Right atrium auricular region (tissue), 2 donors: ENCODE measurements at regions not wholly inside any gene's neighbourhood (a gene's known extent, or its start where the extent isn't known, plus 50 kb on each side); places are given as distances from the start of the nearest gene placed in this dataset.

Experiments used
- DNase-seq: peaks from one replicate; pipeline ENCODE4 v3.0.0-alpha.2; 2019; ENCODE audit warnings: low spot score
- H3K27ac ChIP-seq, 2 donors: fragments of 200-600 bp; sonication (generic); 1 replicate in 1 of 2; 2 replicates in 1 of 2; pipeline ENCODE4 v1.5.1; 2016 to 2019
- H3K27me3 ChIP-seq, 2 donors: fragments of 200-600 bp; sonication (generic); one replicate each; pipeline versions ENCODE4 v1.5.1 to v1.6.0; 2017 to 2019
- H3K36me3 ChIP-seq: fragments of 200-600 bp; sonication (generic); one replicate; pipeline ENCODE4 v1.5.1; 2016
- H3K4me1 ChIP-seq, 2 donors: fragments of 200-600 bp; sonication (generic); one replicate each; pipeline versions ENCODE4 v1.5.1 to v1.6.0; 2017 to 2019
- H3K4me3 ChIP-seq, 2 donors: fragments of 200-600 bp; sonication (generic); 1 replicate in 1 of 2; 2 replicates in 1 of 2; pipeline ENCODE4 v1.5.1; 2017 to 2019; ENCODE audit warnings: mild to moderate bottlenecking in 1 of 2, moderate library complexity in 1 of 2
- H3K9me3 ChIP-seq, 2 donors: fragments of 200-600 bp; sonication (generic); one replicate each; pipeline ENCODE4 v1.5.1; 2019
- TF ChIP-seq, protein P1 (sequence below), 2 donors: fragments of 200-600 bp; sonication (generic); IDR thresholded peaks; one replicate each; pipeline ENCODE4 v1.5.1; 2019; ENCODE audit warnings: antibody characterized with exemption in 2 of 2

DNA sequence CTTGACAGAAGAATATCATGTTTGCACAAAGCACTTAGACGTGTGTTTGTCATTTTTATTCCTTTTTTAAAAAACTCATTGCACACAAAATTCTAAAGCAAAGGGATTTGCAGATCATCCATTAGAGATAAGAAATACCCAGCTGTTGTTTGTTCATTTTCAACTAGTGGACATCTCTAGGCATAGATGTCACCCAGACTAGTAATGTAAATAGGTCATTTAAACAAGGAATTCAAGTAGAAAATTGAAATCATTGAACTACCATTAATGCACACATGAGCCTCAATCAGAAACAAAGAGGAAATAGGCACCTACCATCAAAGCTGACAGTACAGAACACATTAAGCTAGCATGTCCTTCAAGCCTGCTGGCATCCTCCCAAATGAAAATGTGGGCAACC lies 107.3 kb downstream of the OR2K2 start:
- peaks cover 0 to 2% of the 10 kb centered on the region in 2 donors for H3K9me3 ChIP-seq
- H3K4me1 ChIP-seq = no peaks in the 10 kb centered on the region
- H3K27me3 ChIP-seq = no peaks in the 10 kb centered on the region
- no peak for DNase-seq
- H3K4me3 ChIP-seq = no peak overlapping the region
- no peak overlapping the region for H3K27ac ChIP-seq
- no peaks in the 10 kb centered on the region for H3K36me3 ChIP-seq
- TF ChIP-seq, protein P1, sequence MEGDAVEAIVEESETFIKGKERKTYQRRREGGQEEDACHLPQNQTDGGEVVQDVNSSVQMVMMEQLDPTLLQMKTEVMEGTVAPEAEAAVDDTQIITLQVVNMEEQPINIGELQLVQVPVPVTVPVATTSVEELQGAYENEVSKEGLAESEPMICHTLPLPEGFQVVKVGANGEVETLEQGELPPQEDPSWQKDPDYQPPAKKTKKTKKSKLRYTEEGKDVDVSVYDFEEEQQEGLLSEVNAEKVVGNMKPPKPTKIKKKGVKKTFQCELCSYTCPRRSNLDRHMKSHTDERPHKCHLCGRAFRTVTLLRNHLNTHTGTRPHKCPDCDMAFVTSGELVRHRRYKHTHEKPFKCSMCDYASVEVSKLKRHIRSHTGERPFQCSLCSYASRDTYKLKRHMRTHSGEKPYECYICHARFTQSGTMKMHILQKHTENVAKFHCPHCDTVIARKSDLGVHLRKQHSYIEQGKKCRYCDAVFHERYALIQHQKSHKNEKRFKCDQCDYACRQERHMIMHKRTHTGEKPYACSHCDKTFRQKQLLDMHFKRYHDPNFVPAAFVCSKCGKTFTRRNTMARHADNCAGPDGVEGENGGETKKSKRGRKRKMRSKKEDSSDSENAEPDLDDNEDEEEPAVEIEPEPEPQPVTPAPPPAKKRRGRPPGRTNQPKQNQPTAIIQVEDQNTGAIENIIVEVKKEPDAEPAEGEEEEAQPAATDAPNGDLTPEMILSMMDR (IDR thresholded peaks at IDR 0.05) = no peak

DNA sequence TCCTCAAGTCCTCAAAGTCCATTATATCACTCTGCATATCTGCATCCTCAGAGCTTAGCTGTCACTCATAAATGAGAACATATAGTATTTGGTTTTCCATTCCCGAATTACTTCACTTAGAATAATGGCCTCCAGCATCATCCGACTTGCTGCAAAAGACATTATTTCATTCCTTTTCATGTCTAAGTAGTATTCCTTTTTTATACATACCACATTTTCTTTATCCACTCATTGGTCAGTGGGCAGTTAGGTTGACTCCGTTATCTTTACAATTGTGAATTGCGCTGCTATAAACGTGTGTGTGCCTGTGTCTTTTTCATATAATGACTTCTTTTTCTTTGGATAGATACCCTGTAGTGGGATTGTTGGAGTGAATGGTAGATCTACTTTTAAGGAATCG lies 117.2 kb downstream of the OR2K2 start:
- peaks cover 0 to 14% of the 10 kb centered on the region in 2 donors for H3K9me3 ChIP-seq
- H3K27ac ChIP-seq = no peak overlapping the region
- no peaks in the 10 kb centered on the region for H3K27me3 ChIP-seq
- no peaks in the 10 kb centered on the region for H3K4me1 ChIP-seq
- no peak for DNase-seq
- H3K36me3 ChIP-seq = no peaks in the 10 kb centered on the region
- H3K4me3 ChIP-seq = no peak overlapping the region
- TF ChIP-seq, protein P1 (IDR thresholded peaks at IDR 0.05) = no peak

DNA sequence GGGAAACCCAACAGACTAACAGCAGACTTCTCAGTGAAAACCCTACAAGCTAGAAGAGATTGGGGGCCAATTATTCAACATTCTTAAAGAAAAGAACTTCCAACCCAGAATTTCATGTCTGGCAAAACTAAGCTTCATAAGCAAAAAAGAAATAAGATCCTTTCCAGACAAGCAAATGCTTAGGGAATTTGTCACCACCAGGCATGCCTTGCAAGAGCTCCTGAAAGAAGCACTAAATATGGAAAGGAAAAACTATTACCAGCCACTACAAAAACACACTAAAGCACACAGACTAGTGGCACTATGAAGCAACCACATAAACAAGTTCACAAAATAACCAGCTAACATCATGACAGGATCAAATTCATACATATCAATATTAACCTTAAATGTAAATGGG lies 131.1 kb downstream of the OR2K2 start:
- H3K27ac ChIP-seq = no peak overlapping the region
- H3K36me3 ChIP-seq = no peaks in the 10 kb centered on the region
- no peaks in the 10 kb centered on the region for H3K27me3 ChIP-seq
- DNase-seq = no peak
- H3K4me1 ChIP-seq = no peaks in the 10 kb centered on the region
- TF ChIP-seq, protein P1 (IDR thresholded peaks at IDR 0.05) = no peak
- peaks cover 0 to 14% of the 10 kb centered on the region in 2 donors for H3K9me3 ChIP-seq
- no peak overlapping the region for H3K4me3 ChIP-seq

DNA sequence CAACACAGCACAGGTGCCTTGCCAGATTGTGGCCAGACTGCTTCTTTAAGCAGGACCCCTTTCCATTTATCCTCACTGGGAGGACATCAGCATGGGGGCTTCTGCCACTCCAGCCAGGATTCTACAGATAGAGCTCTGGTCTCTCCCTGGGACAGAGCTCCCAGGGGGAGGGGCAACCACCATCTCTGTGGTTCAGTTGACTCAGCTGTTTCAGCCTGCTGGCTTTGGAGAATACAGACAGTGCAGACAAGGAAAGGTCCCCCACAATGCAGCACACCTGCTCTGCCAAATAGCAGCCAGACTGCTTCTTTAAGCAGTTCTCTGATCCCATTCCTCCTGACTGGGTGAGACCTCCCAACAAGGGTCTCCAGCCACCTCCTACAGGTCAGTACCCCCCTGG lies 132.8 kb downstream of the OR2K2 start:
- Histone ChIP-seq H3K27ac (no peak overlapping the region), H3K9me3 (peaks cover 0 to 5% of the 10 kb centered on the region in 2 donors), H3K4me1 (no peaks in the 10 kb centered on the region), H3K36me3 (no peaks in the 10 kb centered on the region), H3K4me3 (no peak overlapping the region), H3K27me3 (no peaks in the 10 kb centered on the region)
- no peak for DNase-seq
- TF ChIP-seq, protein P1 (IDR thresholded peaks at IDR 0.05) = no peak

DNA sequence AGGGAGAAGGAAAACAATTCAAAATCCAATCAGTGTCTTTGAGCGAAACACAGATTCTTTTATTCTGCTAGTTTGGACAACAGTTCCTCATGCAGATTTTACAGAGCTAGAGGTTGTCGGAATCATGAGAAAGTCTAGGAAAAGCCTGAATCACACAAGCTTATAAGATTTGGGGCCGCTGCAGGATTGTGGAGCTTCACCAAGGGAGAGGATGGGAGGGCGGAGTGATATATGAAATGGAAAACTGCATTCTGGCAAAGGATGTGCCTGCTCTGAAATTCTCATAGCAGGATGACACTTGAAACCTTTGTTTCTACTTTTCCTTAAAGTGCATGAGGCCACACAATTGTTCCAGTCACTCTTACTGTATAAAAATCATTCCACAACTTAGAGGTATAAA lies 134.3 kb downstream of the OR2K2 start:
- Histone ChIP-seq H3K36me3 (no peaks in the 10 kb centered on the region), H3K9me3 (peaks cover 0 to 5% of the 10 kb centered on the region in 2 donors), H3K4me3 (no peak overlapping the region), H3K4me1 (no peaks in the 10 kb centered on the region), H3K27me3 (no peaks in the 10 kb centered on the region), H3K27ac (no peak overlapping the region)
- DNase-seq = no peak
- TF ChIP-seq, protein P1 (IDR thresholded peaks at IDR 0.05) = no peak

DNA sequence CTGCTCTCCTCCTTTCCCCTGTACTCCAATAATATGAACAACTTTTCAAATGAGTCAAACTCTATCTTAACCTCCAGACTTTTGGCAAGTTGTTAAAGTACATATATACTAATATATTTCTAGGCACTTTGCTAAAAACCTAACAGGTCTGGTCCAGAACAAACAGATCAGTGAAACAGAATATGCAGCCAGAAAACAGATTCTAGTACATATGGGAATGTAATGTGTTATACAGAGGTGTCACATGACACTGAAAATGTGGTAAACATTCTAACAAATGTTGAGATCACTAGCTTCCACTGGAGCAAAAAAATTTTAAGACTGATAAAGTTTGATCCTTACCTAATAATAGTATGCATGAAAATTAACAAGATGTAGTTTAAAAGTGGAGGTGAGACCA lies 136.9 kb downstream of the OR2K2 start:
- TF ChIP-seq, protein P1 (IDR thresholded peaks at IDR 0.05) = no peak
- no peaks in the 10 kb centered on the region for H3K9me3 ChIP-seq
- no peak overlapping the region for H3K4me3 ChIP-seq
- DNase-seq = no peak
- H3K27ac ChIP-seq = no peak overlapping the region
- no peaks in the 10 kb centered on the region for H3K4me1 ChIP-seq
- H3K27me3 ChIP-seq = no peaks in the 10 kb centered on the region
- H3K36me3 ChIP-seq = no peaks in the 10 kb centered on the region
